Activated naive CD8-positive, alpha-beta T cell treated with anti-CD3 and anti-CD28 coated beads for 36 hours (primary cell): ENCODE measurements at regions not wholly inside any gene's neighbourhood (a gene's known extent, or its start where the extent isn't known, plus 50 kb on each side); places are given as distances from the start of the nearest gene placed in this dataset.

ENCODE experiments used
- DNase-seq: peaks from one replicate; pipeline ENCODE4 v3.0.0; 2021
- H3K27ac Mint-ChIP-seq: one replicate; pipeline ENCODE4 v1.8.0; 2022; ENCODE audit warnings: mild to moderate bottlenecking, moderate library complexity, mixed read lengths
- H3K27me3 Mint-ChIP-seq: one replicate; pipeline ENCODE4 v1.8.0; 2022; ENCODE audit warnings: mild to moderate bottlenecking, mixed read lengths
- H3K36me3 Mint-ChIP-seq: one replicate; pipeline ENCODE4 v1.8.0; 2021; ENCODE audit warnings: mild to moderate bottlenecking, mixed read lengths
- H3K4me1 Mint-ChIP-seq: one replicate; pipeline ENCODE4 v1.8.0; 2021; ENCODE audit warnings: mixed read lengths
- H3K4me3 Mint-ChIP-seq: one replicate; pipeline ENCODE4 v1.8.0; 2022; ENCODE audit warnings: mild to moderate bottlenecking, moderate library complexity, mixed read lengths
- H3K9me3 Mint-ChIP-seq: one replicate; pipeline ENCODE4 v1.8.0; 2022; ENCODE audit warnings: mixed read lengths

- Mint-ChIP-seq H3K36me3 (no peaks in the 10 kb centered on the region), H3K27me3 (no peaks in the 10 kb centered on the region), H3K4me1 (peaks cover 23% of the 10 kb centered on the region), H3K27ac (no peak overlapping the region), H3K4me3 (no peak overlapping the region), H3K9me3 (no peaks in the 10 kb centered on the region)
- no peak for DNase-seq
These were observed 79.7 kb upstream of the MAP4K4 start for GRCh38 chr2:101617796-101618195.

GRCh38 chr2:101617188-101617587, 80.3 kb upstream of the MAP4K4 start:
- Mint-ChIP-seq H3K4me1 (peaks cover 17% of the 10 kb centered on the region), H3K4me3 (no peak overlapping the region), H3K27me3 (no peaks in the 10 kb centered on the region), H3K9me3 (no peaks in the 10 kb centered on the region), H3K27ac (no peak overlapping the region), H3K36me3 (no peaks in the 10 kb centered on the region)
- no peak for DNase-seq

GRCh38 chr2:101614127-101614759, 83.3 kb upstream of the MAP4K4 start:
- Mint-ChIP-seq H3K4me1 (peaks cover 10% of the 10 kb centered on the region), H3K27ac (no peak overlapping the region), H3K9me3 (no peaks in the 10 kb centered on the region), H3K4me3 (no peak overlapping the region), H3K27me3 (no peaks in the 10 kb centered on the region), H3K36me3 (no peaks in the 10 kb centered on the region)
- DNase-seq, result no peak

- DNase-seq, result no peak
- no peak overlapping the region for H3K27ac Mint-ChIP-seq
- H3K4me3 Mint-ChIP-seq, result no peak overlapping the region
- H3K4me1 Mint-ChIP-seq, result peaks cover 9% of the 10 kb centered on the region
- no peaks in the 10 kb centered on the region for H3K27me3 Mint-ChIP-seq
- H3K9me3 Mint-ChIP-seq, result peaks cover 2% of the 10 kb centered on the region
- H3K36me3 Mint-ChIP-seq, result peaks cover 2% of the 10 kb centered on the region
These were observed 84.3 kb upstream of the MAP4K4 start for GRCh38 chr2:101613056-101613704.

GRCh38 chr2:101612019-101612418, 85.5 kb upstream of the MAP4K4 start:
- Mint-ChIP-seq H3K4me3 (no peak overlapping the region), H3K9me3 (peaks cover 2% of the 10 kb centered on the region), H3K27ac (no peak overlapping the region), H3K36me3 (peaks cover 3% of the 10 kb centered on the region), H3K27me3 (no peaks in the 10 kb centered on the region), H3K4me1 (peaks cover 7% of the 10 kb centered on the region)
- DNase-seq, result no peak

- no peaks in the 10 kb centered on the region for H3K27me3 Mint-ChIP-seq
- H3K36me3 Mint-ChIP-seq, result peaks cover 3% of the 10 kb centered on the region
- peaks cover 7% of the 10 kb centered on the region for H3K4me1 Mint-ChIP-seq
- peaks cover 8% of the 10 kb centered on the region for H3K9me3 Mint-ChIP-seq
- no peak for DNase-seq
- no peak overlapping the region for H3K27ac Mint-ChIP-seq
- no peak overlapping the region for H3K4me3 Mint-ChIP-seq
These were observed 86.7 kb upstream of the MAP4K4 start for GRCh38 chr2:101610750-101611315.

- H3K36me3 Mint-ChIP-seq, result peaks cover 3% of the 10 kb centered on the region
- H3K9me3 Mint-ChIP-seq, result peaks cover 13% of the 10 kb centered on the region
- peaks cover 2% of the 10 kb centered on the region for H3K4me1 Mint-ChIP-seq
- no peak overlapping the region for H3K27ac Mint-ChIP-seq
- no peak overlapping the region for H3K4me3 Mint-ChIP-seq
- no peaks in the 10 kb centered on the region for H3K27me3 Mint-ChIP-seq
- no peak for DNase-seq
These were observed 88.1 kb upstream of the MAP4K4 start for GRCh38 chr2:101609433-101609832.

GRCh38 chr2:101608408-101609310, 88.8 kb upstream of the MAP4K4 start:
- Mint-ChIP-seq H3K36me3 (peaks cover 3% of the 10 kb centered on the region), H3K27me3 (no peaks in the 10 kb centered on the region), H3K4me3 (no peak overlapping the region), H3K4me1 (no peaks in the 10 kb centered on the region), H3K9me3 (peaks cover 13% of the 10 kb centered on the region), H3K27ac (no peak overlapping the region)
- DNase-seq, result no peak

GRCh38 chr2:101597347-101597944, 100.1 kb upstream of the MAP4K4 start:
- no peak for DNase-seq
- no peak overlapping the region for H3K4me3 Mint-ChIP-seq
- no peak overlapping the region for H3K27ac Mint-ChIP-seq
- H3K36me3 Mint-ChIP-seq, result no peaks in the 10 kb centered on the region
- H3K9me3 Mint-ChIP-seq, result no peaks in the 10 kb centered on the region
- peaks cover 7% of the 10 kb centered on the region for H3K4me1 Mint-ChIP-seq
- no peaks in the 10 kb centered on the region for H3K27me3 Mint-ChIP-seq

GRCh38 chr2:101596333-101596732, 101.2 kb upstream of the MAP4K4 start:
- Mint-ChIP-seq H3K4me1 (peaks cover 7% of the 10 kb centered on the region), H3K27ac (no peak overlapping the region), H3K36me3 (no peaks in the 10 kb centered on the region), H3K27me3 (no peaks in the 10 kb centered on the region), H3K4me3 (no peak overlapping the region), H3K9me3 (no peaks in the 10 kb centered on the region)
- no peak for DNase-seq

GRCh38 chr2:101587251-101587650, 110.3 kb upstream of the MAP4K4 start:
- Mint-ChIP-seq H3K4me1 (no peaks in the 10 kb centered on the region), H3K9me3 (peaks cover 11% of the 10 kb centered on the region), H3K27me3 (no peaks in the 10 kb centered on the region), H3K4me3 (no peak overlapping the region), H3K36me3 (peaks cover 2% of the 10 kb centered on the region), H3K27ac (no peak overlapping the region)
- DNase-seq, result no peak

GRCh38 chr2:101583861-101584260, 108.9 kb upstream of the RFX8 start:
- H3K27ac Mint-ChIP-seq, result no peak overlapping the region
- DNase-seq, result no peak
- H3K4me3 Mint-ChIP-seq, result no peak overlapping the region
- peaks cover 2% of the 10 kb centered on the region for H3K36me3 Mint-ChIP-seq
- peaks cover 9% of the 10 kb centered on the region for H3K9me3 Mint-ChIP-seq
- no peaks in the 10 kb centered on the region for H3K4me1 Mint-ChIP-seq
- H3K27me3 Mint-ChIP-seq, result no peaks in the 10 kb centered on the region

- no peak overlapping the region for H3K4me3 Mint-ChIP-seq
These were observed 106.9 kb upstream of the RFX8 start for GRCh38 chr2:101581675-101582299.

GRCh38 chr2:101580528-101580927, 105.6 kb upstream of the RFX8 start:
- Mint-ChIP-seq H3K27me3 (no peaks in the 10 kb centered on the region), H3K4me3 (no peak overlapping the region), H3K4me1 (peaks cover 3% of the 10 kb centered on the region), H3K9me3 (peaks cover 5% of the 10 kb centered on the region), H3K36me3 (no peaks in the 10 kb centered on the region), H3K27ac (no peak overlapping the region)
- DNase-seq, result no peak

More at GRCh38 chr2:101581675-101582299, 106.9 kb upstream of the RFX8 start:
- DNase-seq, result no peak
- Mint-ChIP-seq H3K4me1 (no peaks in the 10 kb centered on the region), H3K9me3 (peaks cover 5% of the 10 kb centered on the region), H3K36me3 (no peaks in the 10 kb centered on the region), H3K27ac (no peak overlapping the region), H3K27me3 (no peaks in the 10 kb centered on the region)
